Erythroblast (primary cell): ENCODE measurements at regions not wholly inside any gene's neighbourhood (a gene's known extent, or its start where the extent isn't known, plus 50 kb on each side); places are given as distances from the start of the nearest gene placed in this dataset.
"Not testable (repeated sequence)": the region's sequence is repeated elsewhere in the genome, so short reads cannot be mapped to it uniquely, and the experiment has no call there.

Experiments
- GATA1 ChIP-seq: IDR thresholded peaks from 2 replicates; pipeline ENCODE4 v1.6.1; 2011; ENCODE audit warnings: low read depth, mild to moderate bottlenecking, control low read depth, low read length, moderate library complexity
- POLR2A ChIP-seq: IDR thresholded peaks from 2 replicates; pipeline ENCODE4 v1.6.1; 2011; ENCODE audit warnings: mild to moderate bottlenecking, low read length

- TF ChIP-seq POLR2A, GATA1: not testable (repeated sequence)
Observed at GRCh38 chr7:128592209-128592608, 79.9 kb upstream of the GARIN1A start.
